HG03571 (cell line): ENCODE measurements at regions not wholly inside any gene's neighbourhood (a gene's known extent, or its start where the extent isn't known, plus 50 kb on each side); places are given as distances from the start of the nearest gene placed in this dataset.
"Not testable (repeated sequence)": the region's sequence is repeated elsewhere in the genome, so short reads cannot be mapped to it uniquely, and the experiment has no call there.

Source experiments
- ATAC-seq: cut with Tn5 transposase; IDR thresholded peaks from one replicate; pipeline ENCODE4 v1.9.1; 2021; ENCODE audit not compliant: unreplicated experiment

- ATAC-seq: no peak
Observed at GRCh38 chr14:89572596-89573398, 155.8 kb upstream of the FOXN3 start.

- ATAC-seq: no peak
Observed at GRCh38 chr14:89571491-89571890, 154.5 kb upstream of the FOXN3 start.

GRCh38 chr14:89566644-89567415 is 149.8 kb upstream of the FOXN3 start:
- no peak for ATAC-seq

GRCh38 chr14:89566180-89566579 is 149.1 kb upstream of the FOXN3 start:
- ATAC-seq: no peak

GRCh38 chr14:89565607-89566006 is 148.6 kb upstream of the FOXN3 start:
- no peak for ATAC-seq

- ATAC-seq: no peak
Observed at GRCh38 chr14:89564989-89565388, 148.0 kb upstream of the FOXN3 start.

- peak; percentile 71 for ATAC-seq
Observed at GRCh38 chr14:89564286-89564957, 147.4 kb upstream of the FOXN3 start.

- no peak for ATAC-seq
Observed at GRCh38 chr14:89563471-89563870, 146.4 kb upstream of the FOXN3 start.

GRCh38 chr14:89551955-89552354 is 134.9 kb upstream of the FOXN3 start:
- no peak for ATAC-seq

GRCh38 chr14:89551432-89551831 is 134.4 kb upstream of the FOXN3 start:
- no peak for ATAC-seq

GRCh38 chr14:89550821-89551220 is 133.8 kb upstream of the FOXN3 start:
- no peak for ATAC-seq

- no peak for ATAC-seq
Observed at GRCh38 chr14:89549381-89550125, 132.5 kb upstream of the FOXN3 start.

GRCh38 chr14:89547047-89547446 is 130.0 kb upstream of the FOXN3 start:
- not testable (repeated sequence) for ATAC-seq

GRCh38 chr14:89544636-89545301 is 127.7 kb upstream of the FOXN3 start:
- no peak for ATAC-seq

- ATAC-seq: no peak
Observed at GRCh38 chr14:89543425-89543790, 126.4 kb upstream of the FOXN3 start.

GRCh38 chr14:89542786-89543424 is 125.9 kb upstream of the FOXN3 start:
- no peak for ATAC-seq

GRCh38 chr14:89540830-89541470 is 123.9 kb upstream of the FOXN3 start:
- no peak for ATAC-seq

GRCh38 chr14:89540009-89540829 is 123.2 kb upstream of the FOXN3 start:
- no peak for ATAC-seq

- no peak for ATAC-seq
Observed at GRCh38 chr14:89537911-89538310, 120.9 kb upstream of the FOXN3 start.
